GM21619 (cell line): ENCODE measurements at regions not wholly inside any gene's neighbourhood (a gene's known extent, or its start where the extent isn't known, plus 50 kb on each side); places are given as distances from the start of the nearest gene placed in this dataset.

Experiments
- ATAC-seq: cut with Tn5 transposase; IDR thresholded peaks from one replicate; pipeline ENCODE4 v1.9.1; 2021; ENCODE audit not compliant: unreplicated experiment

GRCh38 chr5:2139478-2139877 is 256.8 kb upstream of the IRX4 start:
- ATAC-seq: no peak

DNA sequence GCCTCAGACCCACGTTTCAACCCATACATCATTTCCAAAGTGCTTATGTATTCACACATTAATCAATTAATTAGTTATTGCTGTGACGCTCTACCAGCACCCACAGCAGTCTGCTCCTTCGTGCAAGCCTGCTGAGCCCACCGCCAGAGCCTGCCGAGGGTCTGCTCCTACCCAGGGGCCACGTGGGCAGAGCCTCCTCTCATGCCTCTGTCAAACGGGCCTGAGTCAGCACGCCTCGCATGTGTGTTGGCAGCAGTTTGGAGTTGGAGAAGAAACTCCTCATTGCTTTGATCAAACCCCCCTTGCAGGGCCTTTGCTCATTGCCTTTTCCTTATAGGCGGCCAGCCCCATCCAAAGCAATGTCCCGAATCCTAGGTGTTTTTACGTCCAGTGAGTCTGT is 256.2 kb upstream of the IRX4 start:
- ATAC-seq: no peak

GRCh38 chr5:2137444-2138050 is 254.8 kb upstream of the IRX4 start:
- no peak for ATAC-seq

DNA sequence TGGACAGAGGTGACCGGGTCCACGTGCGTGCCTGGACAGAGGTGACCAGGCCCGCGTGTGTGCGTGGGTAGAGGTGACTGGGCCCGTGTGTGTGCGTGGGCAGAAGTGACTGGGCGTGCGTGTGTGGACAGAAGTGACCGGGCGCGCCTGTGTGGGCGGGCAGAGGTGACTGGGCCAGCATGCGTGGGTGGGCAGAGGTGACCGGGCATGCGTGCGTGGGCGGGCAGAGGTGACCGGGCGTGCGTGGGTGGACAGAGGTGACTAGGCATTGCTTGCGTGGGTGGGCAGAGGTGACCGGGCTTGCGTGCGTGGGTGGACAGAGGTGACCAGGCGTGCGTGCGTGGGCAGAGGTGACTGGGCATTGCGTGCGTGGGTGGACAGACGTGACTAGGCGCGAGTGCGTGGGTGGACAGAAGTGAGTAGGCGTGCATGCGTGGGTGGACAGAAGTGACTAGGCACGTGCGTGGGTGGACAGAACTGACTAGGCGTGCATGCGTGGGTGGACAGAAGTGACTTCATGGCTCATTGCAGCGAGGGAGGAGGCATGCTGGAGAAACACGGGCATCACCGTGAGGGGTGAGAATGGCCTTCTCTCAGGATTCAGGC is 254.1 kb upstream of the IRX4 start:
- ATAC-seq: no peak

- no peak for ATAC-seq
Observed at GRCh38 chr5:2135833-2136232, 253.1 kb upstream of the IRX4 start.

GRCh38 chr5:2135354-2135753 is 252.6 kb upstream of the IRX4 start:
- ATAC-seq: no peak

GRCh38 chr5:2134543-2135292 is 252.0 kb upstream of the IRX4 start:
- no peak for ATAC-seq

DNA sequence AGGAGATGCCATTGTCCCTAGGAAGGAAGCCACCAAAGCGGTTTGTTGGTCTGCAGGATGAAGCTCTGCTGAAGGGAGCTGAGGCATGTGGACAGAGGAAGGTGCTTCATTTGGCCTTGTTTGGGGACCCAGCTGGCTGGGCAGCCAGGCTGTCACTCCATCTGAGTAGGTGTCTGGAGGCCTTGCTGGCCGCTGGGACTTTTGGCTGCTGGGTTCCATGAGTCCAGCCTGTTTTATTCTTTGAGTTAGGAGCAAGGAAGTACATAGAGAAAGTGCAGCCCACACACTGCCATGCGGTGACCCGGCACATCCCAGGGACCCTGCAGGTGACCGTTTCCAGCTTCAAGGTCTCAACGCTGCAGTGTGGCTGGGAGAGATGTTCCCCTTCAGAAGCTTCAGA is 251.2 kb upstream of the IRX4 start:
- no peak for ATAC-seq

GRCh38 chr5:2133080-2133479 is 250.4 kb upstream of the IRX4 start:
- no peak for ATAC-seq

DNA sequence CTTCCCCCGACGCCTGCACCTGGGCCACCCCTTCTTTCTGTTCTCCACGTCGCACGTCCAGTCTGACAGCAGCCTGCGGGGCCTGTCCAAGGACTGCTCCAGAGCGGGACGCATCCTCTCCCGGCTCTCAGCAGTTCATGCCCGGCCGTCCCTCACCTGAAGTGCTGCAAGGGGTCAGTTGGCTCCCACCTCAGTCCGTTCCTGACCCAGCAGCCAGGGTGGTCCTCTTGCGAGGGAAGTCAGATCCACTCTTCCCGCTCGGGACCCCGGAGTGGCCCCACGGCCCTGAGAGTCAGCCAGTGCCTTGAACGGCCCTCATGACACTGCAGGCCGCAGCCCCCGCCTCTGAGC is 249.7 kb upstream of the IRX4 start:
- ATAC-seq: no peak

DNA sequence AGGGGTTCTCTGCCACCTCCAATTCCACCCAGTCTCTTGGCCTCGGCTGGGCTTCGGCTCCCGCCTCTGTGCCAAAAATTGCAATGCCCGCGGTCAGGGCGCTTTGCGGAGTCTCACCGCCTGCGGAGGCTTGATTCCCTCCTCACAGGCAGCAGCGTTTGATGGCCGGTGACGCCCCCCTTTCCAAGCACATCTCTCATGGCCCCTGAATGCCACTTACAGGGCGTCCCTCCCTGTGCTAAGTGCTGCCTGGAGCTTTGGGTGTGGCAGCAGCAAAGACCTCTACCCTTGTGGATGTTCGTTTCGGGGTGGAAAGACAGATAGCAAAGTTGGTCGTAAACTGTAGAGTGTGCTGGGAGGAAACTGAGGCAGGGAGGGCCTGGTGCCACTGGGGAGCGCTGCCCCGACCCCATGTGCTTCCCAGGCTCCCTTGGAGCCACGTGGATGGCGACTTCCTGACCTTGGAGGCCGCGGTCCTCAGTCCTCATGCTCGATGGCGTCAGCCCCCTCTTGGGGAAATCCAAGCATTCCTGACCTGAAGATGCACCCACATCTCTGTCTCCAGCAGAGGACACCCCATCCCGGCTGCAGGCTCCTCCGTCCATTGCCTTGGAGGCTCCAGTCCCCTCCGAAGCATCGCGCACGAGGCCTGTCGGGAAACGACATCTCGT is 249.2 kb upstream of the IRX4 start:
- ATAC-seq: no peak

- no peak for ATAC-seq
Observed at GRCh38 chr5:2131196-2131595, 248.5 kb upstream of the IRX4 start.

- no peak for ATAC-seq
Observed at GRCh38 chr5:2130361-2130760, 247.6 kb upstream of the IRX4 start.

DNA sequence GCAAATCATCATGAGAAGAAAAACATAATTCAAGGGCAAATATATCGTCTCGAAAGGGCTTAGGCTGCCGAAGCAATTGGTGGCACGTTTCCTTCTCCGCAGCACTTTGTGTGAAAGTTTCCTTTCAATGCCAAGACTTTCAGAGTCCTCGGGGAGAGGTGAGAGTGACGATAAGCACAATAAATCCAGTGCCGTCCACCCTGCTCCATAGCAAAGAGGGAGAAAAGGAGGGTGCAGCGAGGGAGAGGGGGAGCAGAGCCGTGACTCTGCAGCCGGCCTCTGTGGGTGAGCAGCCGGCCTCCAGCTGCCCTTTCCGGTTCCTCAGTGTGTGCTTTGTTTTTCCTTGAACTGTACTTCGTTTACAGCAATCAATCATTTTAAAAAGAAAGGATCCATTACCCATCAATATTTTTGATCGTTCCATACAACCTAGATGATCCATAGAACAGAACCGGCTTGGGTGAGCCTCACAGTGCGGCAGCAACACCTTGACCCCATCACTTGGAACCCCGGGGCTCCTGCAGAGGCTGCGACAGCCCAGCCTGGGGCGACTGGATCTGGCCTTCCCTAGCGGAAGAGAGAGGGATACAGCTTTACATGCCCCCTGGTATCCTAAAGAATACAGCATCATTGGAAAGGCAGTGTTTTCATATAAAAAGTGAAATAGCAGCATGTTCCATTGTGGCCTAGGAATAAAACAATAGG is 247.0 kb upstream of the IRX4 start:
- ATAC-seq: no peak

DNA sequence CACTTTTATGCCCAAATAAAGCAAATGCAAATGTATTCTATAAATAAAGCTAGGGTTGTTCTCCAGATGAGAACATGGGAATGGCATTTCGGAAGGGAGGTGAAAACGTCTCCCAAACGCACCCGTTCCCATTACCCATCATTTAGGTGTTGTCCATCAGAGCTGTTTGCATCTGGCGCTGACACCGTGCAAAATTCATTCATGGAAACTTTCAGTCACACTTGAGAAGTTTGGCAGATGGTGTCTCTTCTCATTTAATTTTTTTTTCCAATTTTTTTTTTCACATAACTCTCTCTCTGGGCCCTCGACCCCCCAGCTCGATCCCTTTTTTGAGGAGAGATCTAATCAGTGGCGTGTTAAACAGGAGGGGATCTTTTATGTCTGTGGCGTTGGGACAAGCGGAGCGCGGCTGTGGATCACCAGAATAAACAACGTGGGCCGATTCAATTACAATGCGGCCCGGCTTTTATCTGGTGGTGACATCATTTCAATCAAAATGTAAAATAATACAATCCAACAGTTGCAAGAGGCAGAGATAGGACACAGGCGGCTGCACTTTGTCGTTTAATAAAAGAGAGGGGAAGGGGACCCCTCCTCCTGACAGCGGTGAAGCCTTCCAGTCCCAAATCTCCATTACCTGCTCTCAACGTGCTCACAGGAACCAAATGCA is 246.1 kb upstream of the IRX4 start:
- ATAC-seq: no peak

DNA sequence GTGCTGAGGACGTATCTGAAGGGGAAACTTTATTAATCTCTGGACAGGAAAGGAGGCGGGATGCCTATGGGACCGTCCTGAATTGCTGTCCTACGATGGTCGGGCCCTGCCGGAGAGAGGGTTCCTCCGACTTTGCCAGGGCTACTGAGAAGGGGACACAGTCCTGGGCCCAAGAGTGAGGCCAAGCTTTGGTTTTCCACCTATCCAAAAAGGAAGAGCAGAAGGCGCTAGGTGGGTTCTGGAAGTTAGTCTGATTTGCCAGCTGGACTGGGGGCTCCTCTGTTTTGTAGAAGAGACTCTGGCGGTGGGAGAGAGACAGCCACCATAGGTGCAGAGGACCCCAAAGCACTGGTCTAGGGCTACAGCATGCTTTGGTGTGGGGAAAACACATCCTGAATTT is 243.8 kb upstream of the IRX4 start:
- ATAC-seq: no peak

- no peak for ATAC-seq
Observed at GRCh38 chr5:2125901-2126265, 243.2 kb upstream of the IRX4 start.

DNA sequence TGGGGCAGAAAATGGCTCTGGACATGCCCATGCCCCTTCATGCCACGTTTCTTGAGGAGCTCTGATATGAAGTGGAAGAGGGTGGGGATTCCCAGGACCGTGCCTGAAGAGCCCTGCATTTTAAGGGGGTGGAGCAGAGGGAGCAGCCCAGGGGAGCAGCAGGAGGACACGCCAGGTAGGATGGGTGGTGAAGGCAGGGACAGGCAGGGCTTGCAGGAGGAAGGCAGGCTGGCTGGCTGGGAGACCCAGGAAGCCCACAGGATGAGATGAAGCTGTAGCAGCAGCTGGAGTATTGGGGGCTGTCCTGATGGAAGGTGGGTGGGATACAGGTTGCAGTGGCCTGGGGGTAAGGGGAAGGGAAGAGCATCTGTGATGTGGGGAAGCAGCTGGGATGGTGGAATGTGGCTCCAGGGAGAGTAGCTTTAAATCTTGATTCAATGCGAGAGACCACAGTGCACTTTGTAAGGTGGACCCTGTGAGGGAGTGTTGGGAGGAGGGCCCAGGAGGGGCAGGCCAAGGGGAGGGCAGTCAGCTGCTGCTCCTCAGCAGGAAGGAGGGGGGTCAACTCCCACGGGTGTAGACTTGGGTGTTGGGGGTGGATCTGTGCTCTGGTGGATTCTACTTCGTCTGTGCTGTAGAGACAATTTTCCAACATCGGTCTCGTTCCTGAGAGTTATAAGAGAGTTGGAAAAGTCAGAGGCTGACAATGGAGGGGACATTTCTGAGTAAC is 242.6 kb upstream of the IRX4 start:
- no peak for ATAC-seq

- no peak for ATAC-seq
Observed at GRCh38 chr5:2124434-2125170, 241.9 kb upstream of the IRX4 start.

- no peak for ATAC-seq
Observed at GRCh38 chr5:2123874-2124273, 241.1 kb upstream of the IRX4 start.
